ENCODE measurements at regions not wholly inside any gene's neighbourhood (a gene's known extent, or its start where the extent isn't known, plus 50 kb on each side); places are given as distances from the start of the nearest gene placed in this dataset.

DNA sequence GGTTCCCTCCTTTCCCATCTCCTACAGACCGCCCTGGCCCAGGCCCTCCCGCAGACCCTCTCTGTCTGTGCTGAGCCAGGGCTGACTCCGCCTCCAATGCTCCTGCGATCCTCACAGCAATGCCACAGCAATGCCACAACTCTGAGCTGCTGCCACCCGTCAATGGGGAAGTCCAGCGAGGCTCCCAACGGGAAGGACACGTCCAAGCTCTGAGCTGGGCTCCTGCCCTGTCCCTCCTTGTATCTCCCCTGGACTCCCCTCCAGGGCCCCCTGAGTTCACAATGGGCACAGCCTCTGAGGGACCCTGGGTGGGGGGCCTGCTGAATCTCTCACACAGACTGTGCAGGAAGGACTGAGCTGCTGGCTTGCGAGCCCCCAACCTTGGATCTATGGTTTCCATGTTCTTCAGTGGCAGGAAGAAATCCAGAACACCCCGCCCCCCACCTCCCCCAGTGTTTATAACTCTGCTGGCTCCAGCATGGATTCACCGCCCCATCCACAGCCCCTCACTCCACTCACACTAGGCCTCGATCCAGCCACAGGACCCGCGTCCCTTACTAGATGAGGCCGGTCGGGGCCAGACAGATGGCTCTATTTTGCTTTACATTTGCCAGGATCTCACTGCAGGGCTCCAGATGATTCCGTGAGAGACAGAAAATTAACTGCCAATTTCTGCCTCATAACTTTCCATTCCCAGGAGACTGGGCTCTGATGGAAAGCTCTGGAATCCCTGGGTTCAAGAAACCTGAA is 338.0 kb downstream of the MATN1 start:
- no peak overlapping the region for H3K27ac Mint-ChIP-seq (ENCODE audit: unreplicated experiment)
- H3K36me3 Mint-ChIP-seq (ENCODE audit: insufficient read depth, unreplicated experiment): no peaks in the 10 kb centered on the region
- H3K9me3 Mint-ChIP-seq (ENCODE audit: unreplicated experiment): no peaks in the 10 kb centered on the region
- no peaks in the 10 kb centered on the region for H3K27me3 Mint-ChIP-seq (ENCODE audit: insufficient read depth, unreplicated experiment)
- DNase-seq: no peak
- TF ChIP-seq, protein P1, sequence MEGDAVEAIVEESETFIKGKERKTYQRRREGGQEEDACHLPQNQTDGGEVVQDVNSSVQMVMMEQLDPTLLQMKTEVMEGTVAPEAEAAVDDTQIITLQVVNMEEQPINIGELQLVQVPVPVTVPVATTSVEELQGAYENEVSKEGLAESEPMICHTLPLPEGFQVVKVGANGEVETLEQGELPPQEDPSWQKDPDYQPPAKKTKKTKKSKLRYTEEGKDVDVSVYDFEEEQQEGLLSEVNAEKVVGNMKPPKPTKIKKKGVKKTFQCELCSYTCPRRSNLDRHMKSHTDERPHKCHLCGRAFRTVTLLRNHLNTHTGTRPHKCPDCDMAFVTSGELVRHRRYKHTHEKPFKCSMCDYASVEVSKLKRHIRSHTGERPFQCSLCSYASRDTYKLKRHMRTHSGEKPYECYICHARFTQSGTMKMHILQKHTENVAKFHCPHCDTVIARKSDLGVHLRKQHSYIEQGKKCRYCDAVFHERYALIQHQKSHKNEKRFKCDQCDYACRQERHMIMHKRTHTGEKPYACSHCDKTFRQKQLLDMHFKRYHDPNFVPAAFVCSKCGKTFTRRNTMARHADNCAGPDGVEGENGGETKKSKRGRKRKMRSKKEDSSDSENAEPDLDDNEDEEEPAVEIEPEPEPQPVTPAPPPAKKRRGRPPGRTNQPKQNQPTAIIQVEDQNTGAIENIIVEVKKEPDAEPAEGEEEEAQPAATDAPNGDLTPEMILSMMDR (IDR thresholded peaks at IDR 0.05; ENCODE audit: insufficient read depth in 1 of 2, low read depth in 1 of 2, low read length in 1 of 2, severe bottlenecking in 1 of 2, unreplicated experiment in 1 of 2): no peak
- H3K4me3 Mint-ChIP-seq (ENCODE audit: unreplicated experiment): no peak overlapping the region
- Histone ChIP-seq H3K36me3 (ENCODE audit: control insufficient read depth, insufficient read depth, low read length) (no peaks in the 10 kb centered on the region), H3K4me1 (no peaks in the 10 kb centered on the region), H3K9me3 (no peaks in the 10 kb centered on the region), H3K27me3 (replicated peaks; ENCODE audit: control insufficient read depth, insufficient read depth, low read length) (no peaks in the 10 kb centered on the region), H3K4me3 (ENCODE audit: low read depth, low read length) (no peak overlapping the region)
- no peaks in the 10 kb centered on the region for H3K4me1 Mint-ChIP-seq (ENCODE audit: low read depth, unreplicated experiment)
- BruUV-seq (replicated peaks): no TSS peak
- ChIA-PET CTCF (no interaction called here), POLR2A (no interaction called here)
- intact Hi-C loops (cut with micrococcal nuclease; ENCODE audit: unreplicated experiment): no loop called here

GRCh38 chr1:30384286-30385245 is 338.8 kb downstream of the MATN1 start:
- intact Hi-C loops (cut with micrococcal nuclease; ENCODE audit: unreplicated experiment): no loop called here
- H3K4me3 ChIP-seq (ENCODE audit: low read depth, low read length): no peak overlapping the region
- POLR2A ChIA-PET: no interaction called here
- TF ChIP-seq, protein P1 (IDR thresholded peaks at IDR 0.05; ENCODE audit: insufficient read depth in 1 of 2, low read depth in 1 of 2, low read length in 1 of 2, severe bottlenecking in 1 of 2, unreplicated experiment in 1 of 2): no peak
- H3K27ac Mint-ChIP-seq (ENCODE audit: unreplicated experiment): no peak overlapping the region
- no peaks in the 10 kb centered on the region for H3K27me3 ChIP-seq (replicated peaks; ENCODE audit: control insufficient read depth, insufficient read depth, low read length)
- no peaks in the 10 kb centered on the region for H3K36me3 ChIP-seq (ENCODE audit: control insufficient read depth, insufficient read depth, low read length)
- no peaks in the 10 kb centered on the region for H3K27me3 Mint-ChIP-seq (ENCODE audit: insufficient read depth, unreplicated experiment)
- H3K4me3 Mint-ChIP-seq (ENCODE audit: unreplicated experiment): no peak overlapping the region
- H3K36me3 Mint-ChIP-seq (ENCODE audit: insufficient read depth, unreplicated experiment): no peaks in the 10 kb centered on the region
- DNase-seq: no peak
- H3K9me3 Mint-ChIP-seq (ENCODE audit: unreplicated experiment): no peaks in the 10 kb centered on the region
- no TSS peak for BruUV-seq (replicated peaks)
- CTCF ChIA-PET: no interaction called here
- no peaks in the 10 kb centered on the region for H3K4me1 Mint-ChIP-seq (ENCODE audit: low read depth, unreplicated experiment)
- H3K4me1 ChIP-seq: no peaks in the 10 kb centered on the region
- no peaks in the 10 kb centered on the region for H3K9me3 ChIP-seq

GRCh38 chr1:30383221-30383711 is 340.1 kb downstream of the MATN1 start:
- H3K4me3 ChIP-seq (ENCODE audit: low read depth, low read length): no peak overlapping the region
- Mint-ChIP-seq H3K9me3 (ENCODE audit: unreplicated experiment) (no peaks in the 10 kb centered on the region), H3K4me3 (ENCODE audit: unreplicated experiment) (no peak overlapping the region), H3K4me1 (ENCODE audit: low read depth, unreplicated experiment) (no peaks in the 10 kb centered on the region), H3K27ac (ENCODE audit: unreplicated experiment) (no peak overlapping the region), H3K27me3 (ENCODE audit: insufficient read depth, unreplicated experiment) (no peaks in the 10 kb centered on the region), H3K36me3 (ENCODE audit: insufficient read depth, unreplicated experiment) (no peaks in the 10 kb centered on the region)
- H3K36me3 ChIP-seq (ENCODE audit: control insufficient read depth, insufficient read depth, low read length): no peaks in the 10 kb centered on the region
- H3K4me1 ChIP-seq: no peaks in the 10 kb centered on the region
- BruUV-seq (replicated peaks): no TSS peak
- CTCF ChIA-PET: no interaction called here
- intact Hi-C loops (cut with micrococcal nuclease; ENCODE audit: unreplicated experiment): no loop called here
- H3K9me3 ChIP-seq: no peaks in the 10 kb centered on the region
- POLR2A ChIA-PET: no interaction called here
- no peak for DNase-seq
- no peaks in the 10 kb centered on the region for H3K27me3 ChIP-seq (replicated peaks; ENCODE audit: control insufficient read depth, insufficient read depth, low read length)
- TF ChIP-seq, protein P1 (IDR thresholded peaks at IDR 0.05; ENCODE audit: insufficient read depth in 1 of 2, low read depth in 1 of 2, low read length in 1 of 2, severe bottlenecking in 1 of 2, unreplicated experiment in 1 of 2): no peak
